ENCODE measurements at regions not wholly inside any gene's neighbourhood (a gene's known extent, or its start where the extent isn't known, plus 50 kb on each side); places are given as distances from the start of the nearest gene placed in this dataset.

DNA sequence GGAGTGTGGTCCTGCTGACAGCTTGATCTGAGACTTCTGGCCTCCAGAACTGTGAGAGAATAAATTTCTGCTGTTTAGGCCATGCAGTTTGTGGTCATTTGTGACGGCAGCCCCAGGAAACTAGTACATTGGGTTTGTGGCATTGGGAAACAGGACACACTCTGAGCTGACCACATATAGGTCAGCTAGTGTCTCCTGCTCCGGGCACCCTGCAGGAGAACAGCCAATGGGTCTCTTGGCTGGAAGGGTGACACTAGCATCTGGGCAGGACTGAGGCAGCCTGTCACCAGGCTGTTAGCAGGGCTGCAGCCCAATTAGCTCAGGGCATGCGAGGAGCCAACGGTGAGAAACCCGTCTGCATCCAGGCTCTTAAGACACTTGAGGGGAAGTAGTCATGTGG lies 83.2 kb downstream of the PITPNM2 start:
- TF ChIP-seq TFAP4 (IDR thresholded peaks at IDR 0.05; ENCODE audit: borderline replicate concordance, low read depth) (no peak), CTCF (CRISPR knock-in tag; IDR thresholded peaks at IDR 0.05) (no peak), JUN (CRISPR knock-in tag; IDR thresholded peaks at IDR 0.05) (no peak), GMEB1 (CRISPR knock-in tag; IDR thresholded peaks at IDR 0.05; ENCODE audit: borderline replicate concordance) (no peak), SRSF9 (IDR thresholded peaks at IDR 0.05; ENCODE audit: borderline replicate concordance, insufficient read depth, low read depth, low read length, poor library complexity, severe bottlenecking) (no peak), CREB3 (CRISPR knock-in tag; IDR thresholded peaks at IDR 0.05) (no peak), CREB1 (IDR thresholded peaks at IDR 0.05) (no peak), CREB1 (CRISPR knock-in tag; IDR thresholded peaks at IDR 0.05) (no peak), NR2F6 (IDR thresholded peaks at IDR 0.05) (no peak), NR2F6 (CRISPR knock-in tag; IDR thresholded peaks at IDR 0.05) (no peak), POLR2A (IDR thresholded peaks at IDR 0.05; ENCODE audit: insufficient read depth in 1 of 2, low read depth in 2 of 2, low read length in 2 of 2) (no peak)
- TF ChIP-seq, protein P1, sequence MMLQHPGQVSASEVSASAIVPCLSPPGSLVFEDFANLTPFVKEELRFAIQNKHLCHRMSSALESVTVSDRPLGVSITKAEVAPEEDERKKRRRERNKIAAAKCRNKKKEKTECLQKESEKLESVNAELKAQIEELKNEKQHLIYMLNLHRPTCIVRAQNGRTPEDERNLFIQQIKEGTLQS (CRISPR knock-in tag; IDR thresholded peaks at IDR 0.05): no peak

Data from HepG2 (cell line).